CD4-positive, alpha-beta T cell treated with Interleukin-1 beta for 1 hour (primary cell): ENCODE measurements at regions not wholly inside any gene's neighbourhood (a gene's known extent, or its start where the extent isn't known, plus 50 kb on each side); places are given as distances from the start of the nearest gene placed in this dataset.
"Not testable (repeated sequence)": the region's sequence is repeated elsewhere in the genome, so short reads cannot be mapped to it uniquely, and the experiment has no call there.

ENCODE experiments used
- DNase-seq, 2 donors: peaks; one replicate each; pipeline ENCODE4 v3.0.0-alpha.2; 2020 to 2022

GRCh38 chr15:70242951-70243685, 145.4 kb upstream of the TLE3 start:
- no peak for DNase-seq

GRCh38 chr15:70241561-70242320, 144.0 kb upstream of the TLE3 start:
- DNase-seq = no peak

- no peak for DNase-seq
These were observed 143.2 kb upstream of the TLE3 start for GRCh38 chr15:70240820-70241430.

- DNase-seq = peak in 1 of 2 donors; percentile 57
These were observed 142.4 kb upstream of the TLE3 start for GRCh38 chr15:70240082-70240481.

- DNase-seq = no peak
These were observed 141.2 kb upstream of the TLE3 start for GRCh38 chr15:70238917-70239316.

- no peak for DNase-seq
These were observed 139.9 kb upstream of the TLE3 start for GRCh38 chr15:70237626-70238025.

- DNase-seq = no peak
These were observed 138.8 kb upstream of the TLE3 start for GRCh38 chr15:70236341-70237086.

- no peak for DNase-seq
These were observed 137.6 kb upstream of the TLE3 start for GRCh38 chr15:70235347-70235746.

GRCh38 chr15:70234256-70234905, 136.7 kb upstream of the TLE3 start:
- DNase-seq = no peak

GRCh38 chr15:70231484-70231883, 133.8 kb upstream of the TLE3 start:
- no peak for DNase-seq

GRCh38 chr15:70227918-70228317, 130.2 kb upstream of the TLE3 start:
- not testable (repeated sequence) for DNase-seq

GRCh38 chr15:70227147-70227546, 129.4 kb upstream of the TLE3 start:
- no peak for DNase-seq

GRCh38 chr15:70226337-70226980, 128.7 kb upstream of the TLE3 start:
- no peak for DNase-seq

- no peak for DNase-seq
These were observed 127.7 kb upstream of the TLE3 start for GRCh38 chr15:70225416-70225815.

GRCh38 chr15:70222606-70223005, 124.9 kb upstream of the TLE3 start:
- DNase-seq = no peak

GRCh38 chr15:70220490-70221096, 122.9 kb upstream of the TLE3 start:
- no peak for DNase-seq

GRCh38 chr15:70219966-70220365, 122.2 kb upstream of the TLE3 start:
- no peak for DNase-seq

GRCh38 chr15:70219256-70219895, 121.7 kb upstream of the TLE3 start:
- DNase-seq = no peak

GRCh38 chr15:70217226-70218160, 119.8 kb upstream of the TLE3 start:
- no peak for DNase-seq

GRCh38 chr15:70215951-70216350, 118.2 kb upstream of the TLE3 start:
- DNase-seq = no peak
